Right lobe of liver (tissue), 6 donors: ENCODE measurements at regions not wholly inside any gene's neighbourhood (a gene's known extent, or its start where the extent isn't known, plus 50 kb on each side); places are given as distances from the start of the nearest gene placed in this dataset.
A peak's percentile ranks its signal among the peaks of the same experiment; 100 is the strongest.

ENCODE experiments used
- ATAC-seq, 4 donors: fragments of 200-7000 bp; cut with Tn5 transposase; one replicate each; pipeline ENCODE4 v1.9.1; 2020; ENCODE audit warnings: mild to moderate bottlenecking in 4 of 4, moderate library complexity in 4 of 4
- DNase-seq, 3 donors: peaks; one replicate each; pipeline ENCODE4 v3.0.0-alpha.2; 2020
- H3K27ac ChIP-seq, 3 donors: fragments of 200-600 bp; one replicate each; pipeline ENCODE4 v1.8.0; 2022
- H3K27me3 ChIP-seq, 2 donors: fragments of 200-600 bp; one replicate each; pipeline ENCODE4 v1.8.0; 2022
- H3K36me3 ChIP-seq, 4 donors: fragments of 200-600 bp; sonication (generic) in 1 of 4; one replicate each; pipeline versions ENCODE4 v1.5.1 to v1.8.0; 2017 to 2022; ENCODE audit warnings: control low read depth in 1 of 4
- H3K4me1 ChIP-seq, 4 donors: fragments of 200-600 bp; sonication (generic) in 1 of 4; one replicate each; pipeline versions ENCODE4 v1.5.1 to v1.8.0; 2017 to 2022; ENCODE audit warnings: control low read depth in 1 of 4
- H3K4me3 ChIP-seq, 3 donors: fragments of 200-600 bp; one replicate each; pipeline ENCODE4 v1.8.0; 2022
- H3K9me3 ChIP-seq, 4 donors: fragments of 200-600 bp; sonication (generic) in 1 of 4; one replicate each; pipeline versions ENCODE4 v1.5.1 to v1.8.0; 2017 to 2022; ENCODE audit warnings: control low read depth in 1 of 4
- POLR2A ChIP-seq: fragments of 450-650 bp; IDR thresholded peaks from one replicate; pipeline ENCODE4 v1.6.1; 2017; ENCODE audit warnings: antibody characterized with exemption, mild to moderate bottlenecking
- WGBS: methylation state at CpG from one replicate; pipeline ENCODE4 v1.1.6; 2018; ENCODE audit warnings: low coverage, low lambda C conversion rate; ENCODE audit not compliant: insufficient coverage; ENCODE audit errors: missing lambda C conversion rate; 5-methylcytosine and 5-hydroxymethylcytosine counted together
- intact Hi-C, 2 donors: fragments of 100-400 bp; cut with DNase I; formaldehyde crosslinking; loops; one replicate each; pipeline versions ENCODE4 v1.11.2 to v1.14.1; 2022
- TF ChIP-seq, protein P1 (sequence below), 4 donors: fragments of 200-600 bp in 3 of 4; fragments of 450-650 bp in 1 of 4; IDR thresholded peaks; one replicate each; pipeline versions ENCODE4 v1.5.1 to v1.8.0; 2016 to 2022; ENCODE audit warnings: antibody characterized with exemption in 4 of 4, mild to moderate bottlenecking in 2 of 4
- donor health status: DM: no; HTN: yes; CAD: no.
- donor health status: DM: no; HTN: no; CAD: no.
- donor health status: DM: no; HTN: no; CAD: no.
- donor health status: DM: no; HTN: yes; CAD: no.
- donor health status: DM: no; HTN: yes; CAD: no.

DNA sequence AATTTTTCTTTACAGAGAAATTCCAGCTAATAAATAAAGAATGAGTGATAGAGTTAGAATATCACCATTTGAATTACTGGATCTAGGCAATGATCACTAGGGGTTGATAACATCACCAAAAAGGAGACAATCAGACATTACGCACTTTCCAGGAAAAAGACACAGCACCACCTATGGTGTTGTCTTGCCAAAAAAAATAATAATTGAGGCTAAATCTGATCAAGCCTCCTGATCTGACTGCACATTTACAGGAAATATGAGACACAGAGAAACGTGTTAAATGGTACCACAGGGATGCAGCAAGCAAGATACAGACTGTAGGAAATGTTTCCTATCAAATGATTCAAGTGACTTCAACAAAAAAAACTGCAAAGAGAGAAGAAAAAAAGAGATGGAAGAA is 92.8 kb downstream of the EOMES start:
- no peak overlapping the region for H3K27ac ChIP-seq
- DNase-seq (no peak), ATAC-seq (no peak)
- no peaks in the 10 kb centered on the region for H3K36me3 ChIP-seq
- H3K27me3 ChIP-seq: no peaks in the 10 kb centered on the region
- no peak overlapping the region for H3K4me3 ChIP-seq
- intact Hi-C loops: no loop called here
- H3K9me3 ChIP-seq: no peaks in the 10 kb centered on the region
- TF ChIP-seq, protein P1, sequence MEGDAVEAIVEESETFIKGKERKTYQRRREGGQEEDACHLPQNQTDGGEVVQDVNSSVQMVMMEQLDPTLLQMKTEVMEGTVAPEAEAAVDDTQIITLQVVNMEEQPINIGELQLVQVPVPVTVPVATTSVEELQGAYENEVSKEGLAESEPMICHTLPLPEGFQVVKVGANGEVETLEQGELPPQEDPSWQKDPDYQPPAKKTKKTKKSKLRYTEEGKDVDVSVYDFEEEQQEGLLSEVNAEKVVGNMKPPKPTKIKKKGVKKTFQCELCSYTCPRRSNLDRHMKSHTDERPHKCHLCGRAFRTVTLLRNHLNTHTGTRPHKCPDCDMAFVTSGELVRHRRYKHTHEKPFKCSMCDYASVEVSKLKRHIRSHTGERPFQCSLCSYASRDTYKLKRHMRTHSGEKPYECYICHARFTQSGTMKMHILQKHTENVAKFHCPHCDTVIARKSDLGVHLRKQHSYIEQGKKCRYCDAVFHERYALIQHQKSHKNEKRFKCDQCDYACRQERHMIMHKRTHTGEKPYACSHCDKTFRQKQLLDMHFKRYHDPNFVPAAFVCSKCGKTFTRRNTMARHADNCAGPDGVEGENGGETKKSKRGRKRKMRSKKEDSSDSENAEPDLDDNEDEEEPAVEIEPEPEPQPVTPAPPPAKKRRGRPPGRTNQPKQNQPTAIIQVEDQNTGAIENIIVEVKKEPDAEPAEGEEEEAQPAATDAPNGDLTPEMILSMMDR (IDR thresholded peaks at IDR 0.05): no peak
- no peak for TF ChIP-seq POLR2A
- WGBS: 40% methylated on average over 2 of the region's 2 CpGs
- H3K4me1 ChIP-seq: no peaks in the 10 kb centered on the region

DNA sequence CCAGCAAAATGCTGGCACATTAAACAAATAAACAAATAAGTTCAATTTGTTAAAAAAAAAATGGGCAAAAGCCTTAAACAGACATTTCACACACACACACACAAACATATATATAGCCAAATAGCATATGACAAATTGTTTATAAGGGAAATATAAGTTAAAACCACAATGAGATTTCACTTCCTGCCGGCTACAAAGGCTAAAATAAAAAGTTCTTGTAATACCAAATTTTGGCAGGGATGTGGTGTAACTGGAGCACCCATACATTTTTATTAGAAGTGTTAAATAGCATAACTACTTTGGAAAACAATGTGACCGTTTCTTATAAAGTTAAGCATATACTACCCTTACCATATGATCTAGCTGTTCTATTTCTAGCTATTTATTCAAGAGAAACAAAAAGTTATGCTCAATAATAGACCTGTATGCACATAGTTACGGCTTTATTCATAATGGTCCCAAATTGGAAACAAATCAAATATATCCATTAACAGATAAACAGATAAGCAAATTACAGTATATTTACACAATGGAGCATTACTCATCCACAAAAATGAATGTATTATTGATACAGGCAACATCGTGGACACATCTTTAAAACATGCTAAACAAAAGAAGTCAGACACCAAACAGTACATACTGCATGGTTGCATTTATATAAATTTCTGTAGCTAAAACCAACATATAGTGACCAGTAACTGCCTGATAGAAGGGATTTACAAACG is 93.9 kb downstream of the EOMES start:
- no peaks in the 10 kb centered on the region for H3K9me3 ChIP-seq
- DNase-seq (no peak), ATAC-seq (no peak)
- H3K27ac ChIP-seq: no peak overlapping the region
- no peaks in the 10 kb centered on the region for H3K27me3 ChIP-seq
- intact Hi-C loops: no loop called here
- H3K4me3 ChIP-seq: no peak overlapping the region
- no peaks in the 10 kb centered on the region for H3K36me3 ChIP-seq
- H3K4me1 ChIP-seq: no peaks in the 10 kb centered on the region
- TF ChIP-seq, protein P1 (IDR thresholded peaks at IDR 0.05): no peak
- no peak for TF ChIP-seq POLR2A
- WGBS: 65% methylated on average over 5 of the region's 5 CpGs

DNA sequence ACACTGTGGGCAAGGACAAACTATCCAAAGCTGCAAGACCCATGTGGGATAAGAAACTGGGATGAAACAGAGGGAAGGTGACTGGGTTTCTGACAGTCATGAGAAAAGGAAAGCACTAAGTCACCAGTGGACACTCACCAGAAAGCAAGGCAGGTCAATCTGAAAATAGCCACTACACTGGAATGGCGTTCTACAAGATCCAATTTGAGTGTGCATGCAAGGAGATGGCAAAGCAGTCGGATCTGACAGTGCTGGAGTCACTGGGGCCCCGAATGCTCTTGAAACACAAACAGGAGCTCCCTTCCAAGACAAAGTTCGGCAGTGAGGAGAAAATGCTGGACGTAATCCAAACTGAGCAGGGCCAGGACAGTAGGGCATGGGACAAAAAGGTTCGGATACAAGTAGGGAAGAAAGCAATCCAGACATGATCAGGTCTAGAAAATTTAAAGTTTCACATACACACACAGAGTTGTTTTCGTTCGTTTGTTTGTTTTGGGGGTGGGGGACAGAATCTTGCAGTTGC is 95.5 kb downstream of the EOMES start:
- Histone ChIP-seq H3K27ac (no peak overlapping the region), H3K4me1 (no peaks in the 10 kb centered on the region), H3K27me3 (no peaks in the 10 kb centered on the region), H3K36me3 (no peaks in the 10 kb centered on the region), H3K9me3 (no peaks in the 10 kb centered on the region), H3K4me3 (no peak overlapping the region)
- TF ChIP-seq POLR2A: no peak
- TF ChIP-seq, protein P1 (IDR thresholded peaks at IDR 0.05): no peak
- DNase-seq (no peak), ATAC-seq (peak in 3 of 4 donors; percentile 9 to 57 (median 11))
- intact Hi-C loops: no loop called here
- 29% methylated on average over 7 of the region's 8 CpGs for WGBS

DNA sequence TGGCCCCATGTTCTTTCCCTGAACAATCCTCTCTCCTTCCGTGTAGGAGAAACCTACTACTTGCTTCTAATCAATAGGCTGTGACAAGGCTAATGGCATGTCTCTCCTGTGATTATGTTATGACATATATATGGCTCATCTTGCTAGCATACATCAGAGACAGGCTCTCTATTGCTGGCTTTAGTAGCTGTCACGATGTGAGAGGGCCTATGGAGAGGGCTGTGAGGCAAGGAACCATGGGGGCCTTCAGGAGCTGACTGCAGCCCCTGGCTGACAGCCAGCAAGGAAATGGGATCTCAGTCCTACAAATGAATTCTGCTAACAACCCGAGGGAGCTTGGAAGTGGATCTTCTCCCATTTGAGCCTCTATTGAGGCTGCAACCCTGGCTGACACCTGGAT is 96.3 kb downstream of the EOMES start:
- no peaks in the 10 kb centered on the region for H3K27me3 ChIP-seq
- H3K4me3 ChIP-seq: no peak overlapping the region
- DNase-seq (no peak), ATAC-seq (no peak)
- TF ChIP-seq POLR2A: no peak
- TF ChIP-seq, protein P1 (IDR thresholded peaks at IDR 0.05): no peak
- H3K36me3 ChIP-seq: no peaks in the 10 kb centered on the region
- H3K9me3 ChIP-seq: no peaks in the 10 kb centered on the region
- WGBS: 73% methylated on average over 2 of the region's 3 CpGs
- no peaks in the 10 kb centered on the region for H3K4me1 ChIP-seq
- H3K27ac ChIP-seq: no peak overlapping the region
- intact Hi-C loops: no loop called here
